HCT116 (cell line): ENCODE measurements at regions not wholly inside any gene's neighbourhood (a gene's known extent, or its start where the extent isn't known, plus 50 kb on each side); places are given as distances from the start of the nearest gene placed in this dataset.

ENCODE experiments used
- ATF3 ChIP-seq: IDR thresholded peaks from 2 replicates; pipeline ENCODE4 v1.6.1; 2012
- CTCF ChIP-seq, 3 experiments: fragments of 200-600 bp in 1 of 3; sonication (generic) in 1 of 3; IDR thresholded peaks in 2 of 3; conservative IDR thresholded peaks in 1 of 3; 2 replicates each; pipeline ENCODE4 v1.5.1; 2012 to 2017; ENCODE audit warnings: low read depth in 2 of 3, low read length in 2 of 3, antibody characterized with exemption in 1 of 3, borderline replicate concordance in 1 of 3, control low read depth in 1 of 3, mild to moderate bottlenecking in 1 of 3, mixed read lengths in 1 of 3, mixed run types in 1 of 3, moderate library complexity in 1 of 3; ENCODE audit not compliant: insufficient read depth in 1 of 3
- EZH2phosphoT487 ChIP-seq: fragments of 200-600 bp; IDR thresholded peaks from 2 replicates; pipeline ENCODE4 v1.6.1; 2018; ENCODE audit warnings: antibody characterized with exemption, borderline replicate concordance
- FOSL1 ChIP-seq: IDR thresholded peaks from 2 replicates; pipeline ENCODE4 v1.6.1; 2012; ENCODE audit warnings: low read depth
- POLR2AphosphoS5 ChIP-seq: IDR thresholded peaks from 2 replicates; pipeline ENCODE4 v1.6.1; 2011; ENCODE audit warnings: mild to moderate bottlenecking, low read depth, low read length, moderate library complexity
- RAD21 ChIP-seq: IDR thresholded peaks from 2 replicates; pipeline ENCODE4 v1.6.1; 2012; ENCODE audit warnings: low read depth, mild to moderate bottlenecking
- SIN3A ChIP-seq: IDR thresholded peaks from 2 replicates; pipeline ENCODE4 v1.6.1; 2012; ENCODE audit warnings: low read depth
- SP1 ChIP-seq: IDR thresholded peaks from 2 replicates; pipeline ENCODE4 v1.6.1; 2012; ENCODE audit warnings: low read depth
- YY1 ChIP-seq: IDR thresholded peaks from 2 replicates; pipeline ENCODE4 v1.6.1; 2011; ENCODE audit warnings: low read length, low read depth, moderate library complexity, mild to moderate bottlenecking; ENCODE audit not compliant: insufficient replicate concordance; ENCODE audit errors: extremely low read depth
- ZBTB33 ChIP-seq: IDR thresholded peaks from 2 replicates; pipeline ENCODE4 v1.6.1; 2011; ENCODE audit warnings: mild to moderate bottlenecking, low read length, moderate library complexity; ENCODE audit not compliant: insufficient replicate concordance; ENCODE audit errors: extremely low read depth
- TF ChIP-seq, protein P1 (sequence below): IDR thresholded peaks from 2 replicates; pipeline ENCODE4 v1.6.1; 2012; ENCODE audit warnings: low read depth

DNA sequence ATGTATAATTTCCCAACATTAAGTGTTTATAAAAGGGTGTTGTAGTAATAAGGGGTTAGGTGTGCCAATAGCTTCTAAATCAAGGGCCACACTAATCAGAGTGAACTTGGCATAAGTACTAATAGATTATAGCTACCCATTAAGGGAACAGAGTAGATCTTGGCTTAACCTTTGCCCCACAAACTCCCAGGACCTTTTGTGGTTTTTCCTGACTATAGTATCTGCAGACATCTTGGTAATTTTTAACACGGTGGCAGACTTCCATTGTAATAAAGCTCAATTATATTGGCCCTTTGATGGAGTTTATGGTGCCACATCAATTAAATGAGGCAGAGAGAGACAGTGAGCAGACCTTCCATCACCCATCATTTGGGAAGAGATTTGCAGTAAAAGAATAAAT lies 358.5 kb upstream of the HNRNPA3 start:
- TF ChIP-seq YY1 (no peak), EZH2phosphoT487 (no peak), CTCF (IDR thresholded peaks at IDR 0.05 in 2 of 3, conservative IDR thresholded peaks at IDR 0.05 in 1 of 3; ENCODE audit: borderline replicate concordance in 1 of 3, insufficient read depth in 1 of 3, low read depth in 2 of 3, low read length in 2 of 3) (no peak), ZBTB33 (no peak), SP1 (no peak), RAD21 (no peak), POLR2AphosphoS5 (no peak), ATF3 (no peak), SIN3A (no peak), FOSL1 (no peak)
- TF ChIP-seq, protein P1, sequence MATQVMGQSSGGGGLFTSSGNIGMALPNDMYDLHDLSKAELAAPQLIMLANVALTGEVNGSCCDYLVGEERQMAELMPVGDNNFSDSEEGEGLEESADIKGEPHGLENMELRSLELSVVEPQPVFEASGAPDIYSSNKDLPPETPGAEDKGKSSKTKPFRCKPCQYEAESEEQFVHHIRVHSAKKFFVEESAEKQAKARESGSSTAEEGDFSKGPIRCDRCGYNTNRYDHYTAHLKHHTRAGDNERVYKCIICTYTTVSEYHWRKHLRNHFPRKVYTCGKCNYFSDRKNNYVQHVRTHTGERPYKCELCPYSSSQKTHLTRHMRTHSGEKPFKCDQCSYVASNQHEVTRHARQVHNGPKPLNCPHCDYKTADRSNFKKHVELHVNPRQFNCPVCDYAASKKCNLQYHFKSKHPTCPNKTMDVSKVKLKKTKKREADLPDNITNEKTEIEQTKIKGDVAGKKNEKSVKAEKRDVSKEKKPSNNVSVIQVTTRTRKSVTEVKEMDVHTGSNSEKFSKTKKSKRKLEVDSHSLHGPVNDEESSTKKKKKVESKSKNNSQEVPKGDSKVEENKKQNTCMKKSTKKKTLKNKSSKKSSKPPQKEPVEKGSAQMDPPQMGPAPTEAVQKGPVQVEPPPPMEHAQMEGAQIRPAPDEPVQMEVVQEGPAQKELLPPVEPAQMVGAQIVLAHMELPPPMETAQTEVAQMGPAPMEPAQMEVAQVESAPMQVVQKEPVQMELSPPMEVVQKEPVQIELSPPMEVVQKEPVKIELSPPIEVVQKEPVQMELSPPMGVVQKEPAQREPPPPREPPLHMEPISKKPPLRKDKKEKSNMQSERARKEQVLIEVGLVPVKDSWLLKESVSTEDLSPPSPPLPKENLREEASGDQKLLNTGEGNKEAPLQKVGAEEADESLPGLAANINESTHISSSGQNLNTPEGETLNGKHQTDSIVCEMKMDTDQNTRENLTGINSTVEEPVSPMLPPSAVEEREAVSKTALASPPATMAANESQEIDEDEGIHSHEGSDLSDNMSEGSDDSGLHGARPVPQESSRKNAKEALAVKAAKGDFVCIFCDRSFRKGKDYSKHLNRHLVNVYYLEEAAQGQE = no peak
